ELF-1 (cell line): ENCODE measurements at regions not wholly inside any gene's neighbourhood (a gene's known extent, or its start where the extent isn't known, plus 50 kb on each side); places are given as distances from the start of the nearest gene placed in this dataset.
"Not testable (repeated sequence)": the region's sequence is repeated elsewhere in the genome, so short reads cannot be mapped to it uniquely, and the experiment has no call there.

Source experiments
- DNase-seq: peaks from one replicate; pipeline ENCODE4 v3.0.0-alpha.2; 2016; ENCODE audit warnings: low read depth, low spot score

- not testable (repeated sequence) for DNase-seq
Measured at GRCh38 chr14:106344791-106345479, 818.6 kb downstream of the TMEM121 start.

- DNase-seq: no peak
Measured at GRCh38 chr14:106346084-106346483, 819.7 kb downstream of the TMEM121 start.

DNA sequence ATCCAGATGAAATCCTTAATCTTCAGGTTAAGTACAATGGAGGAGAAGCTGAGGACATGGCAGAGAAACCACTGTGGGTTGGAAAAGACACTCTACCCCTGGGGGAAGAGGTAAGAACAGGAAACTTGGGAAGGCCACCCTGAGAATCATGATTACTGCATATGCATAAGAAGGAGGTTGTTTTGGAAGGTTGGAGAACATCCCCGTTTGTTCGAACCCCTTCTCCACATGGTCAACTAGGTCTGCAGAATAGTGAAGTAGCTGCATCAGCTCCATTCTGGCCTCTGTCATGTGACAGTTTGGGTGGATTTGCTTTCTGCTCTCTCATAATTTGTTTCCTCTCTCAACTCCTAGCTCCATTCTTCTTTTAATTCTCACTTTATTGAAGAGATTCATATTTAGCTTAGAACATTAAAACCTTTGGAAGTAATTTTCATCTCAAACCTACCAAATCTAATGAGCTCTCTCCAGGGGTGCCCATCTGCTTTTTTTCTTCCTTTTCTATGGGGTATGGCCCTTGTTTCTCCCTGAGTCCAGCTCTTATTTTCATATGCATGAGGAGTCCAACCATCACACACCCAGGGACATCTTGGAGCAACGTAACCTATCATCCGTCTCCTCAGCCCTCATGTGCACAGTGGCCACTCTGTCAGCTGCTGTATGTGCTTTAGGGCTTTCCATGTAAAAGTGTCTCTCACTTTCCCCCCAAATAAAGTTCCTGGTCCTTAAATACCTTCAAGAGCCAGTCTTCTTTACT is 820.3 kb downstream of the TMEM121 start:
- no peak for DNase-seq

GRCh38 chr14:106347291-106347778 is 821.0 kb downstream of the TMEM121 start:
- no peak for DNase-seq

DNA sequence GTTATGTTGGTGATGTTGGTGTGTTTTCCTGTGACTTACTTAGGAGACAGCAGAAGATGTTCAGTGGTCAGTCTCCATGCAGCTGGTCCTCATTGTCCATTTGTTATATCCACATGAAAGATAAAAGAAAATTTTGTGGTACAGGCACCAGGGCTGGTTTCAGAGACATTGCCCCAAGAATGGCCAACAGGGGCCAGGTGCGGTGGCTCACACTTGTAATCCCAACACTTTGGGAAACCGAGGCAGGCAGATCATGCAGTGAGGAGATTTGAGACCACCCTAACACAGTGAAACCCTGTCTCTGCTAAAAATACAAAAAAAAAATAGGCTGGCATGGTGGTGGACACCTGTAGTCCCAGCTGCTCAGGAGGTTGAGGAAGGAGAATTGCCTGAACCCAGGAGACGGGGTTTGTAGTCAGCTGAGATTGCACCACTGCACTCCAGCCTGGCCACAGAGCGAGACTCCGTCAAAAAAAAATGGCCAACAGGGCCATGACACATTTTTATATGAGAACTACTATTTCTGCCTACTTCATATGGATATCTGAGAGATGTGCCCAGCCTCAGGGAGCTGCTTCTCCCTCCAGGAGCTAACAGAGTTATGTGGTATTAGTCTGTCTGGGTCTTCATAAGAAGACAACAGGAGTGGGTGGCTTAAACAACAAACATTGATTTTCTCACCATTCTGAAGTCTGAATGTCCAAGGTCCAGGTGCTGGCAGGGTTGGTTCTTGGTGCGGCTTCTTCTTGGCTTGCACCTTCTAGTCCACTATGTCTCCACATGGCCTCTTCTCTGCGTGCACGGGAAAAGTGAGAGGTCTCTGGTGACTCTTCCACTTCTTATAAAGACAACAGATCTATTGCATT is 821.7 kb downstream of the TMEM121 start:
- no peak for DNase-seq

DNA sequence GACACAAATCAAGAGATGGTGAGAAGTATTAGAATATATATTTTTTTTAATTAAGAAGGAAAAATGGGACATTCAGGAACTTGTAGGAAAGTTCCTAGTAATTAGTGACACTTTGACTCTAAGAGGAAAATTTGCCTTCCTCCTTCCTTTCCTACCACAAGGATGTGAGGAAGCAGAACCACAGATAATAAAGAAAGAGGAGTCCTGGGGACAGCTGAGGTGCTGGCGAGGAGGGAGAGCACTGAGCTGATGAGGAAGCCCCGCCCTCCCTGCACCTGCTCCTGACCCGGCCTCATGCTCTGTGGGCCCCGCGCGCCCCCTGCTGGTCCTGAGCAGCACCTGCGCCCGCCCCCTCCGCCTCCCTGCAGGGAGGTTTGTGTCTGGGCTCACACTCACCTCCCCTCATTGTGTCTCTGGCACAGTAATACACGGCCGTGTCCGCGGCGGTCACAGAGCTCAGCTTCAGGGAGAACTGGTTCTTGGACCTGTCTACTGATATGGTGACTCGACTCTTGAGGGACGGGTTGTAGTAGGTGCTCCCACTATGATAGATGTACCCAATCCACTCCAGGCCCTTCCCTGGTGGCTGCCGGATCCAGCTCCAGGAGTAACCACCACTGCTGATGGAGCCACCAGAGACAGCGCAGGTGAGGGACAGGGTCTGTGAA is 822.6 kb downstream of the TMEM121 start:
- DNase-seq: peak; percentile 10

- not testable (repeated sequence) for DNase-seq
Measured at GRCh38 chr14:106349678-106350457, 823.5 kb downstream of the TMEM121 start.

DNA sequence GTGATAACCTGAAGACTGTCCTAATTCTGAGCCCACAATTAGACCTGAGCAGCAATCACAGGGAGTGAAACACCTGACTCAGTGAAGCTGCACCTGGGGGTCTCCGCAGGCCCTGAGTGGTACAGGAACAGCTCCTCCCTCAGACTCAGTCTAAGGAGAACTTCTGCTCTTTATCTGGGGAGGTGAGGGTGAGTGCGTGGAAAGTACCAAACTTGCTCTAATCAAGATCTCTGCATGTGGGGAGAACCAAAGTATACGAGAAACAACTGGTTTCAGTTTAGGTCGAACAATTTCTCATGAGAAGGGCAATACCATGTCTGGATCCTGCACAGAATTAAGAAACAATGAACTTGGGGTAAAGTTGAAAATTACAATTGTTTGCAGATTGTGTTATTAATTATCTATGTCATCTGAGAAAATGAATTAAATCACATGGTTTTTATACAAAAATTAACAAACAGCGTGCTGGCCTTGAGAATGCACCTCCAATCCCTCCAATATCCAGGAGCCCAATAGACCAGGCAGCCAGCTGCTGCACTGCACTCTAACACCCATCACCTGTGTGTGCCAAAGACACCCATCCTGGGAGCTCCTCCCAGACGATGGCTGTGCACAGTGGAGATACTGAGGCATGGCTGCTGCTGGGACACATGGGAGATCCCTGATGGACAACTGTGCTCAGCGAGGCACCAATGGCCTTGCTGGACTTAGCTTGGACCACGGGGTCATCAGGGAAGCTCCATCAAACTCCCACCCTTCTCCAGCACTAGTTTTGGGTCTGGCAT is 828.8 kb downstream of the TMEM121 start:
- DNase-seq: not testable (repeated sequence)

DNA sequence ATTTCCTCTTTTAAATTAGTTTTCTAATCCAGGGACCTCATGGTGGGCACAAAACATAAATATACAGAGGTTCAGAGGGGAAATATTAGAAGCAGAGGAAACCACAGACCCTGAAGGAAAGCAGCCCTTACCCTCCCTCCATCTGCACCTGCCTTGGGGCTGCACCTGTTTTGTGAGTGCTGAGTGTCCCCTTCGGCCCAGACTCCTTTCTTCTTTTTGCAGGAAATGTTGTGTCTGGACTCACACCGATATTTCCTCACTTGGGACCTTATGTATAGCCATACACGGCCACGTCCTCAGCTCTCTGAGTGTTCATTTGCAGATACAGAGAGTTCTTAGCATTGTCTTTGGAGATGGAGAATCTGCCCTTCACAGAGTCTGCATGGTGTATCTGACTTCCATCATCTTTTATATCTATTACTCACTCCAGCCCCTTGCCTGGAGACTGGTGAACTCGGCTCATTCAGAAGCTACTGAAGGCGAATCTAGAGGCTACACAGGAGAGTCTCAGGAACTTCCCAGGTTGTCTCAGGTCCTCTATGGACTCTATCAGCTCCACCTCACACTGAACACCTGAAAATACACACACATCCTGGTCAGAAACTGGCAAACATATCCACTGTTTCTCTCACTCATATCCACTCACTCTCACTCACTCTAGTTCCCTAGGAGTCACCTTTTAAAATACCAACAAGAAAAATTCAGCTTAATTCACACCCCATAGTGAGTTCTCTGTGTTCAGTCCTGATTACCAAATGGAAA is 829.7 kb downstream of the TMEM121 start:
- not testable (repeated sequence) for DNase-seq

DNA sequence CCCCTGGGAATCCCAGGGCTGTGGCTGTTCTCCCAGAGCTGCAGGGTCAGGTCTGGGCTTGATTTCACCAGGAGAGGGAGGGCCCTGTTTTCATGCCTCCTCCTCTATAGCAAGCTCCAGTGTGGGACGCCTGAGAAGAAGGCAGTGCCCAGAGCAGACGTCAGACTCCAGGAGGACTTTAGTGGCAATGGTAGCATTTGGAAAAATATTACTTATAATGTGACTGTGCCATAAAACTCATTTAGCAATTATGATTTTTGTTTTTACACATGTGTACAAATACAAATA is 830.2 kb downstream of the TMEM121 start:
- DNase-seq: not testable (repeated sequence)

DNA sequence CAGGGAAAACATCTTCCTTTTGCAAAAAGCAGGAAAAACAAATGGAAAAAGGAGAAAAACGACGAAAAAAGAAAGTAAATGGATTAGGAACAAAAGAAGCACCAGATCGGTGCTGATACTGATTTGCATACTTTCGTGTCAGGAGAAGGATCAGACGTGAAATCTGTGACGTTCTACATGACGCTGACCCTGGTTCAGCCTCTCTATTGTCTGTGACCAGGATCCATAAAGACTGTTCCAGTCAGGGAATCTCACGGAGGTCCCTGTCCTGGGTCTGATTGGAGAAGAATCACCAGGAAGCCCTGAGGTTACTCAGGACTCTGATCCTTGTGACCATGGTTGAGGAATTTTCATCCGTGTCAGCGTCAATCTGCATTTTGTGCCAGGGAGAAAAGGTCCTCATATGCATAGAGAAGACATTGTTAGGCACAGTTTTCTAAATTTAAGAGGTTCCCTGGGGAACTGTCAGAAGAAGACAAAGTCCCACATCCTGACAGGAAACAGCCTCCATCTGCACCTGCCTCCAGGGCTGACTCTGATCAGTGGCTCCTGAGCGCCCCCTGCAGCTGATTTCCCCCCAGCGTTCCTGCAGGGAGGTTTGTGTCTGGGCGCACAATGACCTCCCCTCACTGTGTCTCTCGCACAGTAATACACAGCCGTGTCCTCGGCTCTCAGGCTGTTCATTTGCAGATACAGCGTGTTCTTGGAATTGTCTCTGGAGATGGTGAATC is 832.9 kb downstream of the TMEM121 start:
- DNase-seq: not testable (repeated sequence)

DNA sequence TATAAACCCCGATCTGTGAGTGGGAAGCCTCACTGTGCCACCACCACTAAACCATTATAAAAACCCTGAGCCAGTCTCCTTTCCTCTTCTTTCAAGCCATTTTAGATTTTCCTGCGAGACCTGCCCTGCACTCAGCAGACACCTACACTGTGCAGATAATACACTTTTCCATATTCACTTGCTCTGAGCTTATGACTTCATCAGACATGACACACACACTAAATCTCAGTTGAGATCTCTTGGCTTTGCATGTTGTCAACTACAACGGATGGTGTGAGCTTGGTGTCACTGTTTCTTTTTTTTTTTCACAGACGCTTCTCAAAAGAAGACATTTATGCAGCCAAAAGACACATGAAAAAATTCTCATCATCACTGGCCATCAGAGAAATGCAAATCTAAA is 839.0 kb downstream of the TMEM121 start:
- not testable (repeated sequence) for DNase-seq

GRCh38 chr14:106365894-106366293 is 839.5 kb downstream of the TMEM121 start:
- DNase-seq: not testable (repeated sequence)

DNA sequence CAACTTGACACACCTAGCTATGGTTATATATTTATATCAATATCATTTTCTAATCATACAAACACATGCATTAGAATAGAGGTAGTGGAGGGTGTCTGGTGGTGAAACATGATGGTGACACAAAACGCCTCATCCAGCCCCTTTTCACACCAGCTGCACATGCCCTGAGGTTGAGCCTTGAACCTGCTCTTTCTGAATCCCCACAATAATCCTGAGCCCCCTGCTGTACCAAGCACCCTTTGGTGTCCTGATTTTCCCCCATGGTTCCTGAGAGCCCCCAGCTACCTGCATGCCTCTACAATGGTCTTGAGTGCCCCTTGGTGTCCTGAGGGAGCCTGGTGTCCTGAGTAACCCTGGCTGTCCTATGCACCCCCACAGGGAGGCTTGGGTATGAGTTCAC is 840.6 kb downstream of the TMEM121 start:
- not testable (repeated sequence) for DNase-seq

- not testable (repeated sequence) for DNase-seq
Measured at GRCh38 chr14:106369456-106369855, 843.1 kb downstream of the TMEM121 start.

DNA sequence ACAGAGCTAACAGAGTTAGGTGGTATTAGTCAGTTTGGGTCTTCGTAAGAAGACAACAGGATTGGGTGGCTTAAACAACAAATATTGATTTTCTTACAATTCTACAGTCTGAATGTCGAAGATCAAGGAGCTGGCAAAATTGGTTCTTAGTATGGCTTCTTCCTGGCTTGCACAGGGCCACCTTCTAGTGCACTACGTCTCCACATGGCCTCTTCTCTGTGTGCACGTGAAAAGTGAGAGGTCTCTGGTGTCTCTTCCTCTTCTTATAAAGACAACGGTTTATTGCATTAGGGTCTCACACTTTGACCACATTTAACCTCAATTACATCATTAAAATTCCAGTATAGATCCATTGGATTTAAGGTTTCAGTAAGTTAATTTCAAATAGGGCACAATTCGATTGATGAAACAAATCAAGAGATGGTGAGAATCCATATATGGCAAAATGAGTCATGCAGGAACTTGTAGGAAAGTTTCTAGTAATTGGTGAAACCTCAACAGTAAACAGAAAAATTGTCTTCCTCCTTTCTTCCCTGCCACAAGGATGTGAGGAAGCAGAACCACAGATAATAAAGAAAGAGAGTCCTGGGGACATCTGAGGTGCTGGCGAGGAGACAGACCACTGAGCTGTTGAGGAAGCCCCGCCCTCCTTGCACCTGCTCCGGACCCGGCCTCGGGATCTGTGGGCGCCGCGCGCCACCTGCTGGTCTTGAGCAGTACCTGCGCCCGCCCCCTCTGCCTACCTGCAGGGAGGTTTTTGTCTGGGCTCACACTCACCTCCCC is 846.7 kb downstream of the TMEM121 start:
- peak; percentile 60 for DNase-seq

DNA sequence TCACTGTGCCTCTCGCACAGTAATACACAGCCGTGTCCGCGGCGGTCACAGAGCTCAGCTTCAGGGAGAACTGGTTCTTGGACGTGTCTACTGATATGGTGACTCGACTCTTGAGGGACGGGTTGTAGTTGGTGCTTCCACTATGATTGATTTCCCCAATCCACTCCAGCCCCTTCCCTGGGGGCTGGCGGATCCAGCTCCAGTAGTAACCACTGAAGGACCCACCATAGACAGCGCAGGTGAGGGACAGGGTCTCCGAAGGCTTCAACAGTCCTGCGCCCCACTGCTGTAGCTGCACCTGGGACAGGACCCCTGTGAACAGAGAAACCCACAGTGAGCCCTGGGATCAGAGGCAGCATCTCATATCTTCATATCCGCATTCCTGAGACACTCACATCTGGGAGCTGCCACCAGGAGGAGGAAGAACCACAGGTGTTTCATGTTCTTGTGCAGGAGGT is 847.3 kb downstream of the TMEM121 start:
- DNase-seq: not testable (repeated sequence)

DNA sequence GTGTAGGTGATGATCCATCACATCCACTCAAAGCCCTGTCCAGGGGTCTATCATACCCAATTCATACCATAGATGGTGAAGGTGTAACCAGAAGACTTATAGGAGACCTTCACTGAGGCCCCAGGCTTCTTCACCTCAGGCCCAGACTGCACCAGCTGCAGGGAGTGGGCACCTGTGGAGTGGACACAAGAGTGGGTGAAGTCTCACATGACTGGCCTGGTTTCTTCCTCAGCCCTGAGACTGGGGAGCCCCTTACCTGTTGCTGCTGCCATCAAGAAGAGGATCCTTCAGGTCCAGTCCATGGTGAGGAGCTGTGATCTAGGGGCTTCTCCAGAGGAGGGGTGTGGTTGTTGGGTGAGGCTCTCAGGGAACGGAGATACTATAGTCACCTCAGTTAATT is 851.0 kb downstream of the TMEM121 start:
- no peak for DNase-seq
